Transverse colon (tissue), 4 donors: ENCODE measurements at regions not wholly inside any gene's neighbourhood (a gene's known extent, or its start where the extent isn't known, plus 50 kb on each side); places are given as distances from the start of the nearest gene placed in this dataset.

Source experiments
- CTCF ChIP-seq, 5 experiments: fragments of 200-600 bp in 3 of 5; fragments of 450-650 bp in 2 of 5; sonication (generic) in 3 of 5; IDR thresholded peaks; 1 replicate in 2 of 5; 2 replicates in 3 of 5; pipeline ENCODE4 v1.5.1; 2016 to 2017; ENCODE audit warnings: antibody characterized with exemption in 5 of 5, inconsistent platforms in 3 of 5, mild to moderate bottlenecking in 2 of 5, moderate library complexity in 1 of 5
- EP300 ChIP-seq: sonication (generic); formaldehyde crosslinking; IDR thresholded peaks from one replicate; pipeline ENCODE4 v1.6.1; 2017; ENCODE audit warnings: antibody characterized with exemption, low read depth
- POLR2AphosphoS5 ChIP-seq, 3 donors: sonication (generic); formaldehyde crosslinking; IDR thresholded peaks; one replicate each; pipeline ENCODE4 v1.6.1; 2016; ENCODE audit warnings: antibody characterized with exemption in 3 of 3

- TF ChIP-seq EP300, result no peak
- no peak for TF ChIP-seq POLR2AphosphoS5 (IDR thresholded peaks at IDR 0.05)
- TF ChIP-seq CTCF (IDR thresholded peaks at IDR 0.05), result no peak
Measured at GRCh38 chrX:10052906-10053625, 85.9 kb downstream of the CLDN34 start.
